Left ventricle myocardium inferior (tissue), 1 donor: ENCODE measurements at regions not wholly inside any gene's neighbourhood (a gene's known extent, or its start where the extent isn't known, plus 50 kb on each side); places are given as distances from the start of the nearest gene placed in this dataset.

ENCODE experiments used
- DNase-seq: peaks from one replicate; pipeline ENCODE4 v3.0.0-alpha.2; 2020
- H3K27ac ChIP-seq: fragments of 200-600 bp; replicated peaks from 2 replicates; pipeline ENCODE4 v1.8.0; 2021
- H3K27me3 ChIP-seq: fragments of 200-600 bp; 2 replicates; pipeline ENCODE4 v1.8.0; 2021; ENCODE audit warnings: low read depth
- H3K36me3 ChIP-seq: fragments of 200-600 bp; 2 replicates; pipeline ENCODE4 v1.8.0; 2021
- H3K4me1 ChIP-seq: fragments of 200-600 bp; 2 replicates; pipeline ENCODE4 v1.8.0; 2021
- H3K4me3 ChIP-seq: fragments of 200-600 bp; 2 replicates; pipeline ENCODE4 v1.8.0; 2021; ENCODE audit warnings: mild to moderate bottlenecking, moderate library complexity
- H3K9me3 ChIP-seq: fragments of 200-600 bp; replicated peaks from 2 replicates; pipeline ENCODE4 v1.8.0; 2021
- intact Hi-C: fragments of 100-400 bp; cut with micrococcal nuclease; formaldehyde crosslinking; loops from one replicate; pipeline ENCODE4 v1.11.0; 2022
- TF ChIP-seq, protein P1 (sequence below): fragments of 200-600 bp; IDR thresholded peaks from 2 replicates; pipeline ENCODE4 v1.8.0; 2021; ENCODE audit warnings: antibody characterized with exemption, mild to moderate bottlenecking, borderline replicate concordance
- donor health status: DM: no; HTN: yes; CAD: no; lungs with severe emphysema.

DNA sequence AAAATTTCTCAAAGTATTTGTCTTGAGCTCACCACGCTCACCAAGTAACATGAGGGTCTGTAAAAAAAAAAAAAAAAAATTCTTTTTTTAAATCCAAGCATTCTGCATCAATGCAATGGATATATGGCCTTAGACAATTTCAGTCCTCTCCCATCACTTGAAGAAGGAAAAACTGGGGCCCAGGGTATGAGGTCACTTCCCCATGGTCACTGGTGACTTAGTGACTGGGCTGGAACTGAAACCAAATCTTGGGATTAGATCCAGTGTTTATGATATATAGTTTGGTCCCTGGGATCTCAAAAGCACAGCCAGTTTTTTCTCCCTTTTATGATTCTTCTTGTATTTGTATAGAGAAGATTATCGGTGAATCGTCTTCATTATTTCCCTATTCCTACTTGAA is 477.9 kb upstream of the TNP1 start:
- TF ChIP-seq, protein P1, sequence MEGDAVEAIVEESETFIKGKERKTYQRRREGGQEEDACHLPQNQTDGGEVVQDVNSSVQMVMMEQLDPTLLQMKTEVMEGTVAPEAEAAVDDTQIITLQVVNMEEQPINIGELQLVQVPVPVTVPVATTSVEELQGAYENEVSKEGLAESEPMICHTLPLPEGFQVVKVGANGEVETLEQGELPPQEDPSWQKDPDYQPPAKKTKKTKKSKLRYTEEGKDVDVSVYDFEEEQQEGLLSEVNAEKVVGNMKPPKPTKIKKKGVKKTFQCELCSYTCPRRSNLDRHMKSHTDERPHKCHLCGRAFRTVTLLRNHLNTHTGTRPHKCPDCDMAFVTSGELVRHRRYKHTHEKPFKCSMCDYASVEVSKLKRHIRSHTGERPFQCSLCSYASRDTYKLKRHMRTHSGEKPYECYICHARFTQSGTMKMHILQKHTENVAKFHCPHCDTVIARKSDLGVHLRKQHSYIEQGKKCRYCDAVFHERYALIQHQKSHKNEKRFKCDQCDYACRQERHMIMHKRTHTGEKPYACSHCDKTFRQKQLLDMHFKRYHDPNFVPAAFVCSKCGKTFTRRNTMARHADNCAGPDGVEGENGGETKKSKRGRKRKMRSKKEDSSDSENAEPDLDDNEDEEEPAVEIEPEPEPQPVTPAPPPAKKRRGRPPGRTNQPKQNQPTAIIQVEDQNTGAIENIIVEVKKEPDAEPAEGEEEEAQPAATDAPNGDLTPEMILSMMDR, result no peak
- DNase-seq, result no peak
- no peaks in the 10 kb centered on the region for H3K36me3 ChIP-seq
- no peaks in the 10 kb centered on the region for H3K27me3 ChIP-seq
- no peak overlapping the region for H3K4me3 ChIP-seq
- no peaks in the 10 kb centered on the region for H3K4me1 ChIP-seq
- intact Hi-C loops, result no loop called here
- H3K9me3 ChIP-seq, result no peaks in the 10 kb centered on the region
- no peak overlapping the region for H3K27ac ChIP-seq

DNA sequence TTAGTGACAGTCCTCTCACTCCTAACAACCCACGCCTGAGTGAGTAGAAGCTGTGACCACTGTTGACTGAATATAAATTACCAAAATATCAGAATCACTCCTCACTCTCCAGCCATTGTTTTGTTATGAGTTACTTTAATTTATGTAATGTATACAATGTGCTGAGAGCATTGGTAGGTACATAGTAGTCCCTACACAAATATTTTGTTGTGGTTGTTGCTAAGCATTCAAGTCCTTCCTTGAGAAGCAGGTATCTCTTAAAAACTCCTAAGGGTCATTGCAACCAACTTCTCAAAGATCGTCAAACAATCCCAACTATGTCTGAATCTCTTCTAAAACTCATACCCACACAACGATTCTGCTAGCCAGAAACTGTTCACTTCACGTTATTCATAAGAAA is 476.8 kb upstream of the TNP1 start:
- intact Hi-C loops, result no loop called here
- no peaks in the 10 kb centered on the region for H3K36me3 ChIP-seq
- H3K9me3 ChIP-seq, result no peaks in the 10 kb centered on the region
- H3K4me3 ChIP-seq, result no peak overlapping the region
- TF ChIP-seq, protein P1, result no peak
- H3K27ac ChIP-seq, result no peak overlapping the region
- no peaks in the 10 kb centered on the region for H3K27me3 ChIP-seq
- H3K4me1 ChIP-seq, result peaks cover 8% of the 10 kb centered on the region
- no peak for DNase-seq

- intact Hi-C loops, result no loop called here
- Histone ChIP-seq H3K27ac (no peak overlapping the region), H3K4me3 (no peak overlapping the region), H3K36me3 (no peaks in the 10 kb centered on the region), H3K27me3 (no peaks in the 10 kb centered on the region), H3K4me1 (peaks cover 15% of the 10 kb centered on the region), H3K9me3 (no peaks in the 10 kb centered on the region)
- TF ChIP-seq, protein P1, result no peak
- no peak for DNase-seq
These were observed 475.6 kb upstream of the TNP1 start for GRCh38 chr2:217335341-217335966.

DNA sequence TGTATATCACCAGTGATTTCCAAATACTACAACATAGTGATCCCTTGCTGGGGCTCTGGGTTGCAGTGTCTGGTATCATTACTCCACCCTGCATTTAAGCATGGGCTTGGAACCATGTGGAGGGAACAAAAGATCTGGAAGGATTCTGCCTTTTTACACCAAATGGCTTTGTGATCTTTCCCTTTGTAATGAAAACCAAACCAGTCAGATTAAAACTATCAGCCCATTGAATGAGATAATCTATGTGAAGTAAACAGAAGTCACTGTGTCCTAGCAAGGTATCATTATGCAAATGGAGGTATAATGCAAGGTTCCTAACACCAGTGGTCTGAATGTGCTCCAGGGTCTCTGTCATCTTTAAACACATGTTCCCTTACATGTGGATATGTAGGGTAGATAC is 474.7 kb upstream of the TNP1 start:
- Histone ChIP-seq H3K9me3 (no peaks in the 10 kb centered on the region), H3K4me1 (peaks cover 16% of the 10 kb centered on the region), H3K36me3 (no peaks in the 10 kb centered on the region), H3K27me3 (no peaks in the 10 kb centered on the region), H3K27ac (no peak overlapping the region), H3K4me3 (no peak overlapping the region)
- TF ChIP-seq, protein P1, result no peak
- intact Hi-C loops, result no loop called here
- DNase-seq, result no peak

DNA sequence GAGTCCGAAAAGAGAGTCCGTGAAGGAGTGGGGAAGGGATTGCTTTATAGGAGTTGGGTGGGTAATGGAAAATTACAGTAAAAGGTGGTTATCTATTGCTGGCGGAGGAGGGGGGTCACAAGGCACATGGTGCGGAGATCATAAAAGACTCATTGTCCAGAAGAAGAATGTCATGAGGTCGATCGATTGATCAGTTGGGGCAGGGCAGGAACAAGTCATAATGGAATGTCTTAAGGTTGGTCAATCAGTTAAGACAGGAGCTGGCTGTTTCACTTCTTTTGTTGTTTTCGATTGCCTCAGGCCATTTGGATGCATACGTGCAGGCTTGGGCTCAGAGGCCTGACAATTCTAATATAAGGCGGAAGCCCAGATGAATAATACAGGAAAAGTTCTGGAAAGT is 473.0 kb upstream of the TNP1 start:
- Histone ChIP-seq H3K9me3 (no peaks in the 10 kb centered on the region), H3K4me1 (peaks cover 26% of the 10 kb centered on the region), H3K27me3 (no peaks in the 10 kb centered on the region), H3K4me3 (no peak overlapping the region), H3K36me3 (no peaks in the 10 kb centered on the region), H3K27ac (no peak overlapping the region)
- TF ChIP-seq, protein P1, result no peak
- intact Hi-C loops, result no loop called here
- DNase-seq, result no peak
